HFF-Myc (cell line): ENCODE measurements at regions not wholly inside any gene's neighbourhood (a gene's known extent, or its start where the extent isn't known, plus 50 kb on each side); places are given as distances from the start of the nearest gene placed in this dataset.

Source experiments
- DNase-seq: peaks from one replicate; pipeline ENCODE4 v3.0.0-alpha.2; 2011; ENCODE audit warnings: low read depth; ENCODE audit errors: extremely low read depth
- H3K4me3 ChIP-seq: replicated peaks from 2 replicates; pipeline ENCODE4 v1.5.1; 2011; ENCODE audit warnings: low read depth, mild to moderate bottlenecking, control low read depth, low read length
- TF ChIP-seq, protein P1 (sequence below): IDR thresholded peaks from 2 replicates; pipeline ENCODE4 v1.5.1; 2012; ENCODE audit warnings: mild to moderate bottlenecking, low read depth, low read length, control low read depth; ENCODE audit errors: missing control alignments

DNA sequence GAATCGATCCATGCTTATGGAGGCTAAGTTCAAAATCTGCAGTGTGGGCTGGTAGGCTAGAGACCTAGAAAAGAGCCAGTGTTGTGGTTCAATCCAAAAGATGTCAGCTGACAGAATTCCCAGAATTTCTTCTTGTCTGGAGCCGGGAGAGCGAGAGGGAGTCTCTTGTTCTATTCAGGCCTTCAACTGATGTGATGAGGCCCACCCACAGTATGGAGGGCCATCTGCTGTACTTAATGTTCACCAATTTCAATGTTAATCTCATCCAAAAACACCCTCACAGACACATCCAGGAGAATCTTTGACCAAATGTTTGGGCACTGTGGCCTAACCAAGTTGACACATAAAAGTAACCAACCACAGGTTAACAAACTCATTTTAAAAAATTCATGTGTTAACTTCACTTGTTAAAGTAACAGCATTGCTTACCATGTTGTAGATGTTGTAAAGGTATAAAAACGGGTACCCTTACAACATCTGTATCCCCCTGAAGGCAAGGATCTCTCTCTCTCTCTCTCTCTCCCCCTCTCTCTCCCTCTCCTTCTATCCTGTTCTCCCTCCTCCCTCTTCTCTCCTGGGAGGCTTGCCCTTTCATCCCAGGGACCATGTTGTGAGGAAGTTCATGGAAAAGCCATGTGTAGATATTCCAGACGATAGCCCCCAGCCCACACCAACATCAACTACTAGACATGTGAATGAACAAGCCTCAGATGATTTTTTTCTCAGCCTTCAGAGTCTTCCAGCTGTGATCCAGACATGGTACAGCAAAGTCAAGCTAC lies 66.4 kb upstream of the CHD2 start:
- DNase-seq: no peak
- no peak overlapping the region for H3K4me3 ChIP-seq
- TF ChIP-seq, protein P1, sequence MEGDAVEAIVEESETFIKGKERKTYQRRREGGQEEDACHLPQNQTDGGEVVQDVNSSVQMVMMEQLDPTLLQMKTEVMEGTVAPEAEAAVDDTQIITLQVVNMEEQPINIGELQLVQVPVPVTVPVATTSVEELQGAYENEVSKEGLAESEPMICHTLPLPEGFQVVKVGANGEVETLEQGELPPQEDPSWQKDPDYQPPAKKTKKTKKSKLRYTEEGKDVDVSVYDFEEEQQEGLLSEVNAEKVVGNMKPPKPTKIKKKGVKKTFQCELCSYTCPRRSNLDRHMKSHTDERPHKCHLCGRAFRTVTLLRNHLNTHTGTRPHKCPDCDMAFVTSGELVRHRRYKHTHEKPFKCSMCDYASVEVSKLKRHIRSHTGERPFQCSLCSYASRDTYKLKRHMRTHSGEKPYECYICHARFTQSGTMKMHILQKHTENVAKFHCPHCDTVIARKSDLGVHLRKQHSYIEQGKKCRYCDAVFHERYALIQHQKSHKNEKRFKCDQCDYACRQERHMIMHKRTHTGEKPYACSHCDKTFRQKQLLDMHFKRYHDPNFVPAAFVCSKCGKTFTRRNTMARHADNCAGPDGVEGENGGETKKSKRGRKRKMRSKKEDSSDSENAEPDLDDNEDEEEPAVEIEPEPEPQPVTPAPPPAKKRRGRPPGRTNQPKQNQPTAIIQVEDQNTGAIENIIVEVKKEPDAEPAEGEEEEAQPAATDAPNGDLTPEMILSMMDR: no peak

DNA sequence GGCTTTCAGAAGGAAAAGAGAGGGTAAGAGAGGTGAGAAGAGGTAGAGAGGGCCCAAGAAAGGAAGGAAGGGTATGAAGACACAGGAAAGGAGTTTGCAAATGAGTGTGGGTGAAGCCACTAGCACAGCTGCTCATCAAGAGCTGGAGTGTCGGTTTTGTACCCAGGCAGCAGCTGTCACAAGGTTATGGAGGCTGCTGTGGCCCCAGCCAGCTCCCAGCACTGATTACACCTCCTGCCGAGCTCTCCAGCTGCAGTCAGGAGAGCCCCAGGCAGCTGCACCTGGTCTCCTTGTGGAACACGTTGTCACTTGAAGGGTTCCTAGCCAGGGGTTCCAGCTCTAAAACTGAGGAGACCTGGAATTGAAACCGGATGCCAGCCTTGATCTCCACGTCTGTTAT lies 60.4 kb upstream of the CHD2 start:
- TF ChIP-seq, protein P1: no peak
- no peak overlapping the region for H3K4me3 ChIP-seq
- DNase-seq: no peak

DNA sequence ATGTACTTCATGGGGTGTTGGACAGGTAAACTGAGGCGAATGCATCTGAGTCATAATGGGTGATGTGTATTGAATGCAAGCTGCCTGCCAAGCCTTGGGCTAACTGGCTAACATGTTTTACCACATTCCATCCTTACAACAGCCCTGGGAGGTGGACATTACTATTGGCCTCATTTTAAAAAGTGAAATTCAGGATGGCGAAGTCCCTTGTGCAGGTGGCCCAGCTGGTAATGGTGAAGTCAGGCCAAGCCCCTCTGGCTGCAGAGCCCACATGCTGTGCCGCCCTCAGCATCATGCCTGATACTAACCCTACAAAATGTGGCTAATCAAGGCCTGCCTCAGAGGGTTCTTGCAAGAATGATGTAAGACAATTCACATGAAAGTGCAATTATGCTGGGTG lies 60.0 kb upstream of the CHD2 start:
- DNase-seq: no peak
- H3K4me3 ChIP-seq: no peak overlapping the region
- TF ChIP-seq, protein P1: no peak

- H3K4me3 ChIP-seq: no peak overlapping the region
- DNase-seq: no peak
- TF ChIP-seq, protein P1: no peak
These were observed 56.8 kb upstream of the CHD2 start for GRCh38 chr15:92843326-92843725.

GRCh38 chr15:92843814-92844213 lies 56.3 kb upstream of the CHD2 start:
- H3K4me3 ChIP-seq: no peak overlapping the region
- TF ChIP-seq, protein P1: no peak
- no peak for DNase-seq

DNA sequence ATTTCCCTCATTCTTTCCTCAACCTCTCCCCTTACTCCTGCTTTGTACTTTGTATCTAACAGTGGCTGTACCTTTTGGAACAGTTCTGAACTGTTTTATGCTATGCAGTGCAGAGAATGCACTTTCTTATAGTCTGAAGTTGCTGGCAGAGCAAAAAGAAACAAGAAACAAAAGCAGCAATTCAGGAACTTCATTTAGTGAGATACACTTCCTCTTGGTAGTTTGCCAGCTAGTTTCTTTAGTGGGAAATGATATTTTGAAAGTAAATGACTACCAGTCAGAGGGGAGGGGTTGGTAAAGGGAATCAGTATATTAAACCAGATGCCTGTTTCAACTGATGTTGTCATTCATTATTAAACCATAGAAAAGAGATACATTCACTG lies 55.0 kb upstream of the CHD2 start:
- TF ChIP-seq, protein P1: no peak
- no peak for DNase-seq
- no peak overlapping the region for H3K4me3 ChIP-seq

DNA sequence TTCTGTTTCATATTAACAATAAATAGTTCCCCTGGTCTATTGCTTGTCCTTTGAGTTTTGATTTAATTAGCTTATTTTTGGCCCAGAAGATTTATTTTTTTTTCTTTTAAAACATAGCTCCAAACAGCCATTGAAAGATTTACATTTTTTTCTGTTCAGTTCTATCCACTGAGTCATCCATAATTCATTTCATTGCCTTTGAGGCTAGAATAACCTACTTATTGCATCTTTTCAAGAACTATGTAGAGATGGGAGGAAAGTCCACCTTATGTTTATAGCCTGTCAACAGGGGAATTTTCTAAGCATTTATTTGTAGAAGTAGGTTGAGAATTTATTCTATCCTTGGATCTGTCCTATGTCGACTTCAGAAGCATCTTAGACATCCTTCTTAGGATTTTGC lies 53.4 kb upstream of the CHD2 start:
- no peak overlapping the region for H3K4me3 ChIP-seq
- TF ChIP-seq, protein P1: no peak
- no peak for DNase-seq
